ENCODE measurements at regions not wholly inside any gene's neighbourhood (a gene's known extent, or its start where the extent isn't known, plus 50 kb on each side); places are given as distances from the start of the nearest gene placed in this dataset.

- DNase-seq (ENCODE audit: low spot score in 2 of 2) (no peak), ATAC-seq (ENCODE audit: low read depth) (no peak)
- H3K36me3 Mint-ChIP-seq = no peaks in the 10 kb centered on the region
- H3K27me3 Mint-ChIP-seq = peaks cover 8% of the 10 kb centered on the region
- no peak overlapping the region for H3K27ac Mint-ChIP-seq
- no peaks in the 10 kb centered on the region for H3K9me3 Mint-ChIP-seq
- no peak overlapping the region for H3K4me3 Mint-ChIP-seq
- peaks cover 2% of the 10 kb centered on the region for H3K4me1 Mint-ChIP-seq
Measured at GRCh38 chr13:24039621-24040475, 120.7 kb upstream of the SPATA13 start.

GRCh38 chr13:24040835-24041234, 119.7 kb upstream of the SPATA13 start:
- no peak overlapping the region for H3K4me3 Mint-ChIP-seq
- H3K36me3 Mint-ChIP-seq = no peaks in the 10 kb centered on the region
- no peak for ATAC-seq (ENCODE audit: low read depth)
- peaks cover 8% of the 10 kb centered on the region for H3K27me3 Mint-ChIP-seq
- peaks cover 2% of the 10 kb centered on the region for H3K4me1 Mint-ChIP-seq
- no peak for DNase-seq (ENCODE audit: low spot score in 2 of 2)
- no peak overlapping the region for H3K27ac Mint-ChIP-seq
- H3K9me3 Mint-ChIP-seq = no peaks in the 10 kb centered on the region

GRCh38 chr13:24041651-24042225, 118.8 kb upstream of the SPATA13 start:
- no peak overlapping the region for H3K27ac Mint-ChIP-seq
- H3K27me3 Mint-ChIP-seq = peaks cover 8% of the 10 kb centered on the region
- ATAC-seq (ENCODE audit: low read depth) = no peak
- DNase-seq (ENCODE audit: low spot score in 2 of 2) = no peak
- H3K9me3 Mint-ChIP-seq = no peaks in the 10 kb centered on the region
- H3K4me3 Mint-ChIP-seq = no peak overlapping the region
- H3K36me3 Mint-ChIP-seq = no peaks in the 10 kb centered on the region
- peaks cover 2% of the 10 kb centered on the region for H3K4me1 Mint-ChIP-seq

- ATAC-seq (ENCODE audit: low read depth) = no peak
- H3K4me1 Mint-ChIP-seq = peaks cover 2% of the 10 kb centered on the region
Measured at GRCh38 chr13:24042710-24043440, 117.6 kb upstream of the SPATA13 start.

GRCh38 chr13:24043590-24044350, 116.8 kb upstream of the SPATA13 start:
- H3K27ac Mint-ChIP-seq = no peak overlapping the region
- ATAC-seq (ENCODE audit: low read depth) (no peak), DNase-seq (ENCODE audit: low spot score in 2 of 2) (no peak)
- H3K4me1 Mint-ChIP-seq = peaks cover 2% of the 10 kb centered on the region
- H3K9me3 Mint-ChIP-seq = peaks cover 4% of the 10 kb centered on the region
- no peak overlapping the region for H3K4me3 Mint-ChIP-seq
- no peaks in the 10 kb centered on the region for H3K36me3 Mint-ChIP-seq
- peaks cover 10% of the 10 kb centered on the region for H3K27me3 Mint-ChIP-seq

More at GRCh38 chr13:24042710-24043440, 117.6 kb upstream of the SPATA13 start:
- Mint-ChIP-seq H3K36me3 (no peaks in the 10 kb centered on the region), H3K27me3 (peaks cover 11% of the 10 kb centered on the region), H3K9me3 (peaks cover 4% of the 10 kb centered on the region), H3K27ac (no peak overlapping the region), H3K4me3 (no peak overlapping the region)
- DNase-seq (ENCODE audit: low spot score in 2 of 2) = no peak

GRCh38 chr13:24045597-24045996, 114.9 kb upstream of the SPATA13 start:
- H3K4me1 Mint-ChIP-seq = no peaks in the 10 kb centered on the region
- H3K9me3 Mint-ChIP-seq = peaks cover 4% of the 10 kb centered on the region
- ATAC-seq (ENCODE audit: low read depth) (no peak), DNase-seq (ENCODE audit: low spot score in 2 of 2) (no peak)
- H3K27me3 Mint-ChIP-seq = peaks cover 13% of the 10 kb centered on the region
- no peak overlapping the region for H3K27ac Mint-ChIP-seq
- no peak overlapping the region for H3K4me3 Mint-ChIP-seq
- no peaks in the 10 kb centered on the region for H3K36me3 Mint-ChIP-seq

GRCh38 chr13:24050292-24050711, 110.2 kb upstream of the SPATA13 start:
- Mint-ChIP-seq H3K4me1 (peaks cover 7% of the 10 kb centered on the region), H3K27me3 (peaks cover 21% of the 10 kb centered on the region), H3K9me3 (peaks cover 4% of the 10 kb centered on the region), H3K4me3 (no peak overlapping the region), H3K27ac (no peak overlapping the region), H3K36me3 (no peaks in the 10 kb centered on the region)
- ATAC-seq (ENCODE audit: low read depth) = no peak
- no peak for DNase-seq (ENCODE audit: low spot score in 2 of 2)

GRCh38 chr13:24050796-24051715, 109.5 kb upstream of the SPATA13 start:
- H3K36me3 Mint-ChIP-seq = no peaks in the 10 kb centered on the region
- ATAC-seq (ENCODE audit: low read depth) (no peak), DNase-seq (ENCODE audit: low spot score in 2 of 2) (no peak)
- H3K9me3 Mint-ChIP-seq = peaks cover 4% of the 10 kb centered on the region
- H3K27ac Mint-ChIP-seq = no peak overlapping the region
- H3K4me3 Mint-ChIP-seq = no peak overlapping the region
- peaks cover 7% of the 10 kb centered on the region for H3K4me1 Mint-ChIP-seq
- peaks cover 21% of the 10 kb centered on the region for H3K27me3 Mint-ChIP-seq

GRCh38 chr13:24052547-24053518, 107.7 kb upstream of the SPATA13 start:
- peaks cover 7% of the 10 kb centered on the region for H3K4me1 Mint-ChIP-seq
- H3K27me3 Mint-ChIP-seq = peaks cover 17% of the 10 kb centered on the region
- no peaks in the 10 kb centered on the region for H3K36me3 Mint-ChIP-seq
- no peaks in the 10 kb centered on the region for H3K9me3 Mint-ChIP-seq
- ATAC-seq (ENCODE audit: low read depth) (no peak), DNase-seq (ENCODE audit: low spot score in 2 of 2) (no peak)
- no peak overlapping the region for H3K4me3 Mint-ChIP-seq
- H3K27ac Mint-ChIP-seq = no peak overlapping the region

- Mint-ChIP-seq H3K27me3 (peaks cover 15% of the 10 kb centered on the region), H3K27ac (peak overlapping the region; percentile 38), H3K4me3 (no peak overlapping the region), H3K9me3 (no peaks in the 10 kb centered on the region), H3K4me1 (peaks cover 7% of the 10 kb centered on the region), H3K36me3 (no peaks in the 10 kb centered on the region)
- ATAC-seq (ENCODE audit: low read depth) = peak; percentile 95
- DNase-seq (ENCODE audit: low spot score in 2 of 2) = peak; percentile 41 to 58
Measured at GRCh38 chr13:24053519-24054251, 106.8 kb upstream of the SPATA13 start.

GRCh38 chr13:24056616-24057137, 103.8 kb upstream of the SPATA13 start:
- H3K4me1 Mint-ChIP-seq = peaks cover 14% of the 10 kb centered on the region
- H3K27ac Mint-ChIP-seq = no peak overlapping the region
- DNase-seq (ENCODE audit: low spot score in 2 of 2) (no peak), ATAC-seq (ENCODE audit: low read depth) (no peak)
- H3K4me3 Mint-ChIP-seq = no peak overlapping the region
- H3K36me3 Mint-ChIP-seq = no peaks in the 10 kb centered on the region
- peaks cover 7% of the 10 kb centered on the region for H3K27me3 Mint-ChIP-seq
- H3K9me3 Mint-ChIP-seq = no peaks in the 10 kb centered on the region

All from memory B cell (primary cell).